WERI-Rb-1 (cell line): ENCODE measurements at regions not wholly inside any gene's neighbourhood (a gene's known extent, or its start where the extent isn't known, plus 50 kb on each side); places are given as distances from the start of the nearest gene placed in this dataset.
"Not testable (repeated sequence)": the region's sequence is repeated elsewhere in the genome, so short reads cannot be mapped to it uniquely, and the experiment has no call there.

Experiments
- DNase-seq: peaks from one replicate; pipeline ENCODE4 v3.0.0-alpha.2; 2020
- H3K27ac ChIP-seq: fragments of 250-450 bp; sonication (Bioruptor Pico); 2 replicates; pipeline ENCODE4 v1.5.1; 2020; ENCODE audit warnings: mild to moderate bottlenecking, moderate library complexity
- H3K27me3 ChIP-seq: fragments of 250-450 bp; sonication (Bioruptor Pico); 2 replicates; pipeline ENCODE4 v1.5.1; 2021; ENCODE audit warnings: mild to moderate bottlenecking, low read depth, moderate library complexity; ENCODE audit not compliant: insufficient read depth, severe bottlenecking
- H3K36me3 ChIP-seq: fragments of 250-450 bp; sonication (Bioruptor Pico); 2 replicates; pipeline ENCODE4 v1.5.1; 2020; ENCODE audit warnings: mild to moderate bottlenecking, moderate library complexity
- H3K4me3 ChIP-seq: 2 replicates; pipeline ENCODE4 v1.5.1; 2011; ENCODE audit warnings: low read depth, mild to moderate bottlenecking, control low read depth, low read length
- H3K9me3 ChIP-seq: fragments of 250-450 bp; sonication (Bioruptor Pico); 2 replicates; pipeline ENCODE4 v1.5.1; 2021; ENCODE audit warnings: mild to moderate bottlenecking, moderate library complexity; ENCODE audit not compliant: severe bottlenecking
- CTCF ChIP-seq: IDR thresholded peaks from 2 replicates; pipeline ENCODE4 v1.5.1; 2011; ENCODE audit warnings: low read depth, mild to moderate bottlenecking, control low read depth, inconsistent platforms, low read length

DNA sequence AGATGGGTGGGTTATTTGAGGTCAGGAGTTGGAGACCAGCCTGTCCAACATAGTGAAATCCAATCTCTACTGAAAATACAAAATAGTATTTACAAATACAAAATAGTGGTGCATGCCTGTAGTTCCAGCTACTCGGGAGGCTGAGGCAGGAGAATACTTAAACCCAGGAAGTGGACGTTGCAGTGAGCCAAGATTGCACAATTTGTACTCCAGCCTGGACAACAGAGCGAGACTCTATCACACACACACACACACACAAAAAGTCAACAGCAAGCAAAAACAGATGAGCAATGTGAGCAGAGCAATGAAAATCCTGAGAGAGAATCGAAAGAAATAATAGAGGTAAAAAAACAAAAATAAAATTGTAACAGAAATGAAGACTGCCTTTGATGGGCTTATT is 168.8 kb downstream of the PCDH18 start:
- Histone ChIP-seq H3K27ac (no peak overlapping the region), H3K27me3 (no peaks in the 10 kb centered on the region), H3K36me3 (no peaks in the 10 kb centered on the region), H3K9me3 (no peaks in the 10 kb centered on the region), H3K4me3 (no peak overlapping the region)
- DNase-seq, result no peak
- TF ChIP-seq CTCF, result no peak

GRCh38 chr4:137361756-137362470 is 170.4 kb downstream of the PCDH18 start:
- no peak for DNase-seq
- TF ChIP-seq CTCF, result no peak
- no peaks in the 10 kb centered on the region for H3K36me3 ChIP-seq
- no peak overlapping the region for H3K27ac ChIP-seq
- no peaks in the 10 kb centered on the region for H3K9me3 ChIP-seq
- no peak overlapping the region for H3K4me3 ChIP-seq
- H3K27me3 ChIP-seq, result no peaks in the 10 kb centered on the region

GRCh38 chr4:137360761-137361160 is 171.5 kb downstream of the PCDH18 start:
- no peak for TF ChIP-seq CTCF
- no peaks in the 10 kb centered on the region for H3K9me3 ChIP-seq
- H3K27me3 ChIP-seq, result no peaks in the 10 kb centered on the region
- no peak overlapping the region for H3K4me3 ChIP-seq
- DNase-seq, result no peak
- no peak overlapping the region for H3K27ac ChIP-seq
- no peaks in the 10 kb centered on the region for H3K36me3 ChIP-seq

DNA sequence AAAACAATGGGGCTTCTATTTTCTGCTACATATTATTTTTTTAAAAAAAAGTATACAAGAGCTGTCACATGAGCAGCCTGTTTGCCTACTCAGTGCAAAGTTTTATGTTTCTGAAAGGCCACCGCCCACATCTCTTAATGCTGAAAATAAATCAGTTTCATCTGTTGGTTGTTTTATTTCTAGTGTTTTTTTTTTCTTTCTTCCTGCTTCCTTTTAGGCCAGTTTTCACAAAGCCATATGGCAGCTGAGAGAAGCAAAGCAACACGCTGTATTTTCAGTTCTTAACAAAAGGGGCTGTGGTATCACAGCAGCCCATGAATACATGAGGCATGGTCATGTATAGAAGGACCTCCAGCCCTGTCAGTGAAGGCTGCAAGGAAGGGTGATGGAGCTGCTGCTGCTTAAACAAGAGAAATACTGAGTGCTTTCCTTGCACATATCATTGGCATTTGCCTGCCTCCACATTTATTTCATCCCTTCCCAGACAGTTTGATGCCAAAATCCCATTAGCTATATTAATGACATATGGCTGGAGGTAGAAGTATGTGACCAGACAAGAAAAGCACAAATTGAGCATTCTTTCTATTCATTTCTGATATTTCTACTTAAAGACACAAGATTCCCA is 172.5 kb downstream of the PCDH18 start:
- Histone ChIP-seq H3K36me3 (no peaks in the 10 kb centered on the region), H3K27me3 (no peaks in the 10 kb centered on the region), H3K4me3 (no peak overlapping the region), H3K9me3 (no peaks in the 10 kb centered on the region), H3K27ac (no peak overlapping the region)
- no peak for TF ChIP-seq CTCF
- DNase-seq, result no peak

DNA sequence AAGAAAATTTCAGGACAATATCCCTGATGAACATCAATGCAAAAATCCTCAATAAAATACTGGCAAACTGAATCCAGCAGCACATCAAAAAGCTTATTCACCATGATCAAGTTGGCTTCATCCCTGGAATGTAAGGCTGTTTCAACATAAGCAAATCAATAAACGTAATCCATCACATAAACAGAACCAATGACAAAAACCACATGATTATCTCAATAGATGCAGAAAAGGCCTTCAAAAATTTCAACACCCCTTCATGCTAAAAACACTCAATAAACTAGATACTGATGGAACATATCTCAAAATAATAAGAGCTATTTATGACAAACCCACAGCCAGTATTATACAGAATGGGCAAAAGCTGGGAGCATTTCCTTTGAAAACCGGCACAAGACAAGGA is 177.7 kb downstream of the PCDH18 start:
- H3K4me3 ChIP-seq, H3K27ac ChIP-seq, H3K36me3 ChIP-seq, H3K27me3 ChIP-seq, H3K9me3 ChIP-seq, DNase-seq: not testable (repeated sequence)

GRCh38 chr4:137347371-137347770 is 184.9 kb downstream of the PCDH18 start:
- TF ChIP-seq CTCF, result no peak
- H3K27me3 ChIP-seq, result no peaks in the 10 kb centered on the region

More at GRCh38 chr4:137347371-137347770, 184.9 kb downstream of the PCDH18 start:
- no peak overlapping the region for H3K4me3 ChIP-seq
- H3K9me3 ChIP-seq, result peaks cover under 1% of the 10 kb centered on the region
- no peak for DNase-seq
- no peak overlapping the region for H3K27ac ChIP-seq
- no peaks in the 10 kb centered on the region for H3K36me3 ChIP-seq
